ENCODE measurements at regions not wholly inside any gene's neighbourhood (a gene's known extent, or its start where the extent isn't known, plus 50 kb on each side); places are given as distances from the start of the nearest gene placed in this dataset.

DNA sequence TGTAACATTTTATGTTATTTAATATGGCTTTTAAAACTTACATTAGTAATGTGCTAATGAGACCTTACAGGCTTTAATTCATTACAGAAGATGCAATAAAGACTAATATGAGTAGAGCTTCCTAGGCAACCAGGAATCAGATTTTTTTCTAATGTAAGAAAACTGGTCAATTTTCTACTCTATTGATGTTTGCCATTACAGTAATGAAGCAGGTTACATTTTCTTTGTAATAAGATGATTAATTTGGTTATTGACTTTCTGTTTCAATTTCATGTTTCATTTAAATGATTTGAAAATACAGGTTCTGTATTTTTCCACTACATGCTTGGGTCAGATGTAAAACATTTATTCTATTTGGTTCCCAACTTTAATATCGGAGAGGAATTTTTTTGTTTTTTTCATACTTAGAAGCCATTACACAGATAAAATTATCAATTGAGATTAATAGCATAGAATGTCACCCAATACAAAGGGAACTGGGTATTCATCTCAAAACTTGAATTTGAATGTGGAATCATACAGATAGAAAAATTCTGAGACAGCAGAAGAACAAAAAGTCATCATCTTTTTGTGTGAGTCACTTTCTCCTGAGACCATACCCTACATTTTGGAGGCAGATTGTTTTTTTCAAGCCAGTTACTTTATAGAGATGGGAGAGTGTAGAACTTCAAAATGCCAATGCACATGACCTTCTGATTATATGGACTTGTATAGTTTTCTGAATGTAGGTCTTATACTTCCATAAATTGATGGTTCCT lies 133.6 kb upstream of the HMHB1 start:
- ATAC-seq (ENCODE audit: low FRiP score) (no peak), DNase-seq (ENCODE audit: low spot score) (no peak)
- TF ChIP-seq, protein P1, sequence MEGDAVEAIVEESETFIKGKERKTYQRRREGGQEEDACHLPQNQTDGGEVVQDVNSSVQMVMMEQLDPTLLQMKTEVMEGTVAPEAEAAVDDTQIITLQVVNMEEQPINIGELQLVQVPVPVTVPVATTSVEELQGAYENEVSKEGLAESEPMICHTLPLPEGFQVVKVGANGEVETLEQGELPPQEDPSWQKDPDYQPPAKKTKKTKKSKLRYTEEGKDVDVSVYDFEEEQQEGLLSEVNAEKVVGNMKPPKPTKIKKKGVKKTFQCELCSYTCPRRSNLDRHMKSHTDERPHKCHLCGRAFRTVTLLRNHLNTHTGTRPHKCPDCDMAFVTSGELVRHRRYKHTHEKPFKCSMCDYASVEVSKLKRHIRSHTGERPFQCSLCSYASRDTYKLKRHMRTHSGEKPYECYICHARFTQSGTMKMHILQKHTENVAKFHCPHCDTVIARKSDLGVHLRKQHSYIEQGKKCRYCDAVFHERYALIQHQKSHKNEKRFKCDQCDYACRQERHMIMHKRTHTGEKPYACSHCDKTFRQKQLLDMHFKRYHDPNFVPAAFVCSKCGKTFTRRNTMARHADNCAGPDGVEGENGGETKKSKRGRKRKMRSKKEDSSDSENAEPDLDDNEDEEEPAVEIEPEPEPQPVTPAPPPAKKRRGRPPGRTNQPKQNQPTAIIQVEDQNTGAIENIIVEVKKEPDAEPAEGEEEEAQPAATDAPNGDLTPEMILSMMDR (IDR thresholded peaks at IDR 0.05): no peak

DNA sequence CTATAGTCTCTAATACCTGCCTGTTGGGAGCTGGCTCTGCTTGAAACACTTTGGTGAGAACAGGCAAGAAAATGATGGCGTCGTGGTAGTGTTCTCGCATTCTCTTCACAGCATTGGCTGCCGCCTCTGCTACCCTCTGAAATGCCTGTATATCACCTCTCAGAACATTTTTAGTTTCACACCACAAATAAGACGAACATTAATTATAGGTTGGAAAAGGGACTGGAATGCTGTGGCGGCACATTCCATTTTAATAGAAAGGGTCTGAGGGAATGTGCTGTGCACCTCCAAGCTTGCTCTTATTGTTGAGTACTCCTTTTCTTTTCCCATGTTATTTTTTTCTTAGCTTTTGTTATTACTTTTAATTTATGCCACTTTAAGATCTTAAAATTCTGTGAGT lies 134.6 kb upstream of the HMHB1 start:
- ATAC-seq (ENCODE audit: low FRiP score): no peak

DNA sequence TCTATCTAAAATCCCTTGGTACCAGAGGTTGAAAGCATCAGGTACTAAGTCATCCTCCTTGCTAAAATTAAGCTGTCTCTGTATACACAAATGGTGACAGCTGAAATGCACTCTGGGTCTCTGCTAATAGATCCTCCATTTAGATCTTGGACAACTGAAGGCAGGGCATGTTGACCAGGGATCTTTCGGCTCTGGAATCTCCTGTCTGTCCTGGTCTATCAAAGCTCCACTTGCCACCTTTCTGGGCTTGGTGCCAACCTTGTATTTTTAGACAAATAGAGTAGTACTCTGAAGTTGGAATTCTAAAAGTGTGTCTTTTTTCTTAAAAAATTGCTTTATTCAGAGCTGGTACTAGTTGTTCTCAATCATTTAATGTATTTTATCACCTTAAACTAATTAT lies 135.2 kb upstream of the HMHB1 start:
- DNase-seq (ENCODE audit: low spot score): no peak
- TF ChIP-seq, protein P1 (IDR thresholded peaks at IDR 0.05): no peak
- no peak for ATAC-seq (ENCODE audit: low FRiP score)

More for the DNA sequence above, 134.6 kb upstream of the HMHB1 start:
- TF ChIP-seq, protein P1 (IDR thresholded peaks at IDR 0.05): no peak
- DNase-seq (ENCODE audit: low spot score): no peak

DNA sequence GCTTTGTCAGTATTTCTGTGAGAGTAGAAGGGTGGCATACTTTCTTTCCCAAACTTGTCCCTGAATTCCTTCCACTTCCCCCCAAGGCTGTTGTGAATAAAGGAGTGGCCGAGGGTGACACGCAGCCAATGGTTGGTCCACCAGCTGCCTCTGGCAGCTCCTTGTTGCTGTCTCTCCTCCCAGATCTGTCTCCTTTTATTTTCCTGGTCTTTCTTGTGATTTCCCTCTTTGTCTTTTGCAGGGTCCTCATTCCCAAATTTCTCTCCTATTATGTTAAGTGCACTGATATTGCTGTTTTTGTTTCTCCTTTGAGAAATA lies 137.5 kb upstream of the HMHB1 start:
- no peak for ATAC-seq (ENCODE audit: low FRiP score)
- DNase-seq (ENCODE audit: low spot score): no peak

DNA sequence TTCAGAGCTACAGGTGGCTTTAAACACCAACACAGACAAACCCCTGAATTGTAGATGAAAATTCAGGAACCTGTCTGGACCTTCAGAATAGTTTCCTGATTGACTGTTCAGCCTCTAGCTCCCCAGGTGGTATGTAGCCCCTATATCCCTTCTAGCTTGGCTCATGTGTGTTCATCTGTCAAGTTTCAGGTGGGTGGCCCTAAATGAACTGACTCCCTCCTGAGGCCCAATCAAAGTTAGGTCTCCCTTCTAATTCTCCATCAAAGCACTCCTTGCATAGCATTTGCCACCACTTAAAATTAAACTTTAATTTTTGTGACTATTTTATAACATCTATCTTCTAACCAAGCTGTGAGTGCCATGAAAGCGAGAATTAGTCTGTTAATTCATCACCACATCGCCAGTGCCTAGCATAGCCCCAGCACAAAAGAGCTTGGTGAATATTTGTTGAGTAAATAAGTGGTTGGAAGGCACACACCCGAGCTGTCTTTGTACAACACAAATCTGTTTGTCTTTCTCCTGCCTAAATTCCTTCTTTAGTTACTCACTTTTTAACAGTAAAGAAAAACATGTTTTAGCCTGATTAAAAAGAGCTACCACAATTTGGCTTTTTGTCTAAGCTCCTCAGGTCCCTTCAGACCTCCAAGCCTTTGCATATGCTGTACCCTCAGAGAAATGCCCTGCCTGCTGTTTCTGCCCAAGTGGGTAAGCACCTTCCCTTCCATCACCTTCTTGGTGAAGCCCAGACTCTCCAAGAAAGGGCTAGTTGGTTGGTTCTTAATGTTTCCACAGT lies 138.1 kb upstream of the HMHB1 start:
- no peak for ATAC-seq (ENCODE audit: low FRiP score)

More for the DNA sequence above, 137.5 kb upstream of the HMHB1 start:
- TF ChIP-seq, protein P1 (IDR thresholded peaks at IDR 0.05): no peak

DNA sequence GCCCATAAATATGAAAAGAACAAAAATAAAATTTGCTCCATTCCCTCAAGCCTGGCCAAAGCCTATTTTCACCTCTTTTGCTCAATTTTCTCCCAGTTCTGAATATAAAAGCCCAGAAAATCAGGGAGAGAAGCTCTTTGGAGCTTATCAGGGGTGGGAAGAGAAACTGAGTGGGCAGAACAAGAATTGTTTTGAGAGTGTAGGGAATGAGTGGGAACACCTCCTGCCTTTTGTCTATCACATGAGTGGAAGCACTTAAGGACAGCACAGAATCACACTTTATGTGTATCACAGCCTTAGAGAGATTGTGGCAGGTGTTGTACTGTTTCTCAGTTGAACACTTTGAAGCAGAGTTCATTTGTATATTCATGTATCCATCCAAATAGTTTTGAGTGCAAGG lies 139.2 kb upstream of the HMHB1 start:
- TF ChIP-seq, protein P1 (IDR thresholded peaks at IDR 0.05): no peak
- DNase-seq (ENCODE audit: low spot score) (no peak), ATAC-seq (ENCODE audit: low FRiP score) (no peak)

More for the DNA sequence above, 138.1 kb upstream of the HMHB1 start:
- DNase-seq (ENCODE audit: low spot score): no peak
- TF ChIP-seq, protein P1 (IDR thresholded peaks at IDR 0.05): no peak
